ENCODE measurements at regions not wholly inside any gene's neighbourhood (a gene's known extent, or its start where the extent isn't known, plus 50 kb on each side); places are given as distances from the start of the nearest gene placed in this dataset.

DNA sequence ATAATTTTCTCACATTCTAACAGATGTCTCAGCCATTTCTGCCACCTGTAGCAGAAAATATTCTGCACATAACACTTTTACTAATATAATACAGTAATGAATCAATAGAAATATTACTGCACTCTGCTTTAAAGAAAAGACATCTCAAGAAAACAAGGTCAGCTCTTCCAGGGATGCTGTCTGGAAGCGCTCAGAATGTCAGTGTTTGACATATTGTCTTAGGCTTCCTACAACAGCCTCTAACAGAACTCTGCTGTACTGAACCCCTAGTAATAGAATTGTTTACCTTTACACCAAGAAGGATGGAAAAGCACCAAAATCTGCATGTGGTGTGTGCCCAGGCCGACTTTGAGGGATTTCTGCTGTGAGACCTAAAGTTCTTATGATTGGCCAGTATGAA is 61.9 kb upstream of the FSTL1 start:
- TF ChIP-seq, protein P1, sequence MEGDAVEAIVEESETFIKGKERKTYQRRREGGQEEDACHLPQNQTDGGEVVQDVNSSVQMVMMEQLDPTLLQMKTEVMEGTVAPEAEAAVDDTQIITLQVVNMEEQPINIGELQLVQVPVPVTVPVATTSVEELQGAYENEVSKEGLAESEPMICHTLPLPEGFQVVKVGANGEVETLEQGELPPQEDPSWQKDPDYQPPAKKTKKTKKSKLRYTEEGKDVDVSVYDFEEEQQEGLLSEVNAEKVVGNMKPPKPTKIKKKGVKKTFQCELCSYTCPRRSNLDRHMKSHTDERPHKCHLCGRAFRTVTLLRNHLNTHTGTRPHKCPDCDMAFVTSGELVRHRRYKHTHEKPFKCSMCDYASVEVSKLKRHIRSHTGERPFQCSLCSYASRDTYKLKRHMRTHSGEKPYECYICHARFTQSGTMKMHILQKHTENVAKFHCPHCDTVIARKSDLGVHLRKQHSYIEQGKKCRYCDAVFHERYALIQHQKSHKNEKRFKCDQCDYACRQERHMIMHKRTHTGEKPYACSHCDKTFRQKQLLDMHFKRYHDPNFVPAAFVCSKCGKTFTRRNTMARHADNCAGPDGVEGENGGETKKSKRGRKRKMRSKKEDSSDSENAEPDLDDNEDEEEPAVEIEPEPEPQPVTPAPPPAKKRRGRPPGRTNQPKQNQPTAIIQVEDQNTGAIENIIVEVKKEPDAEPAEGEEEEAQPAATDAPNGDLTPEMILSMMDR (conservative IDR thresholded peaks at IDR 0.05): no peak
- no peak for TF ChIP-seq ZFX (IDR thresholded peaks at IDR 0.05)
- no peak overlapping the region for H3K27ac ChIP-seq

DNA sequence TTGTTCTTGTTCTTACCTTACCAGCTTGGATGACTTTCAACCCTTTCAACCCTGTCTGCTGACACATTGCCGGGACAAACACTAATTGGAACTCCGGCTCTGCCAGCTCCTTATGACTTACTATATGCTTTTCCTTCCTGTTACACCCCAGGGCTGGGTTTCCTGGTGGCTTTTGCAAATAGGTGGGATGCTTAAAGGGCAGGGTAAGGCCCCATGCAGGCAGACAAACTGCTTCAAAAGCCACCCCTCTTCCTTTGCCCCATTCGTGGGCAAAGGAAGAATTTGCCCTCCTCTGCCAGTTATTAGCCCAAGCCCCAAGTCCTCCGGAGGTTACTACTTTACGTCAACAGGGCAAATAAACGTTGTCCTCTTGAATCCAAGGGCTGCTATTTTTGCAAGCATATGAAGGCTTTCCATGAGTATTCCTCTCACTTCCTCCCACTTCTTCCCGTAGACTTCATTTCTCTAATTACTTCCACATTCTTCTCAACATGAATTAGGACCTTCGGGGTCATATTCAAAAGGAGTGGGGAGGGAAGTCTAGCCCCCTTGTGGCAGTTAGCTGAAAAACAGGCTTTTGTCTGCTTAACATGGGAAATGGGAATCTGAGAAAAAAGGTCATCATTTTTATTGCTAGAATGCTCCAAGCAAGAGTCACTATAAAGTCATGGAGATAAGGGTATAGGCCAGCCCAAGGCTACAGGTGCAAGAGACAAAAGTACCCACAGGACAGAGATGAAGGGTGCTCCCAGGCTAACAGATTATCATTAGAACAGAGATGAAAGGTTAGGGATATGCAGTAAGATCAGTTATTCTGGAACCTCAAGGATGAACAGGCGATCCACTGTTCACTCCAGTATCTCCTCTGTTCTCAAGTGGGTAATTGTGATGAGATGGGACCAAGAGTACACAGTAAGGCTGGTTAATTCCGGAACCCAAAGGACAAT is 56.3 kb upstream of the FSTL1 start:
- TF ChIP-seq, protein P1 (conservative IDR thresholded peaks at IDR 0.05): peak; percentile 82
- TF ChIP-seq ZFX (IDR thresholded peaks at IDR 0.05): no peak
- H3K27ac ChIP-seq: peak overlapping the region; percentile 61; the same call in 1 of the 2 replicates

DNA sequence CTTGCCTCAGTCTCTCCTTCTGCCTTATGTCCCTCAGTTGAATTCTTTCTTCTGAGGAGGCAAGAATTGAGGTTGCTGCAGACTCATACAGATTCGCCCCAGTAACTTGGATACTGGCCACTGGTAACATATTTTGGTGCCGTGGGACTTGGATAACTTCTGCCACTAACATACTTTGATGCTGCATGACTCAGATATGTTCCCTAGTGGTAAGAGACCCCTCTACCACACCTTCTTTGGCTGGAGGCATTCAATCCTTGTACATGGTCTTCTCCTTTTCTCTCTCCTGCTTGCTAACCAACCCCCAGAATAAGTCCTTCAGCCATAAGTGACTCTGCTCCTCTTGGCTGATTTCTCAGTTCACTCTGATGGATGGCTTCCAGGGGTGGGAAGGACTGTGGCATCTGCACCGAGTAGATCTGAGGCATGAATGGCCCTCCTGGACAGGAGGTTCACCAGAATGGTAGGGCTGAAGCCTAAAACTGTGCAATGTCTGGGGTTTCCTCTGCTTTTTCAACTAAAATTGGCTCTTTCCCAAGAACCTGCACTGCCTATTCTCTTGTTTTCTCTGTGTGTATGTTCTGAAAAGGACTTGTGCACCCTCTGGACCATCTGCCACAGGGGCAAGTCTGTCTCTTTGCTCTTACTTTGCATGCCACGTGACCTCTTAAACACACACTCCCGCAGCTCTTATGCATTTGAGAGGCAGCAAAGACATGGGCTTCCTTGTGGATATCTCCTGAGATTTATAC is 55.5 kb upstream of the FSTL1 start:
- TF ChIP-seq ZFX (IDR thresholded peaks at IDR 0.05): no peak
- TF ChIP-seq, protein P1 (conservative IDR thresholded peaks at IDR 0.05): no peak
- H3K27ac ChIP-seq: peak overlapping the region; percentile 61; the same call in 1 of the 2 replicates

DNA sequence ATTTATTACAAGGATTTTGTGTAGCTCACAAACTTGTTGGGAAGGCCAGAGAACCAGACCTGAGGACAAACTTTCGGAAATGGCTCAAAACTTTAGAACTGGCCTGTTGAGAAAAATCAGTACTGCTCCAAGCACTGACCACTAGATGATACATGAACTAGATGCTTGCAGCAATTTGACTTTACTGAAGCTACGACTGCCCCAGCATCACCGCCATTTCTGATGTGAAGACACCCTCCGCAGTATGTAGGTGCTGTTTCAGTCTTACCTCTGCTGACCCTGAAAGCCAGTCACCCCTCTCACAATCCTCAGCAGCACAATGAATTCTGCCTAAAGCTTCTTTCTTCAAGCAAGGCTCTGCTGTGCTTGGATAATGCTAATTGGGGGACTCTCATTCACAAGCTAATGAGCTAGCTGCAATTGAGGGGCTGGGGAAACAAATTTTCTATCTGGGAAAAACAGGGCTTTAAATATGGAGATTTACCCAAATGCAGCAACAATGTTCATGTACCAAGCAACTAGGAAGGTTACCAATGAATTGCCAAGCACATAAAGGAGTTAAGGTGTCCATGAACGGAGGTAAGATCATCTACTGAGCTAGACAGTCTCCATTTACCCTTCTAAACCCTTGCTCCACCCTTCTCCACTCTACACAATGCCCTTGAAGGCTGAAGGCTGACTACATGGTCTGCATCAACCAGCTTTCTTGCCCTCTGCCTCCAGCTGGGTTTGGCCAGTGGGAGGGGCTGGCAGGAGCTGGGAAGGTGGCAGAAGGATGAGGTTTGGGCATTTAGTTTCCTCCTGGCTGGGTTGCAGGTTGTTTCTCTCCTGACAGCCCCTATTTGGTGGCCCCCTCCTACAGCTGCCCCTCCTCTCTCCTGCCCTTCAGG is 53.2 kb upstream of the FSTL1 start:
- TF ChIP-seq, protein P1 (conservative IDR thresholded peaks at IDR 0.05): no peak
- no peak for TF ChIP-seq ZFX (IDR thresholded peaks at IDR 0.05)

DNA sequence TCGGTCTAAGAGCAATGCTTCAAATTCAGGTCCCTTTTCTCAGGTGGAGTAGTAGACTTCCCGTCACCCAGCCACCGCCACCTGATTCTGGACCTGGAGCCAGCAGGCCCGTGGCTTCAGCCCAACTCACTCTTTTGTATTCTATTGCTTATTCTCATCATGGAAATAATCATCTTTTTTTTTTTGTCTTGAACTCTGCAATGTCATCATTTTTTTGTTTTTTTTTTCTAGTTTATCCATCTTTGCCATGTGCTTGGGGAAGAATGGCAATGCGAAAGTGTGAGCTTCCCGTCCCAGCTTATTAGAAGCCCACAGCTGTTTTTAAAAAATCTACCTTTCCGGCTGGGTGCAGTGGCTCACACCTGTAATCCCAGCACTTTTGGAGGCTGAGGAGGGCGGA is 51.3 kb upstream of the FSTL1 start:
- TF ChIP-seq ZFX (IDR thresholded peaks at IDR 0.05): no peak
- TF ChIP-seq, protein P1 (conservative IDR thresholded peaks at IDR 0.05): no peak
- no peak overlapping the region for H3K27ac ChIP-seq

More for the DNA sequence above, 53.2 kb upstream of the FSTL1 start:
- H3K27ac ChIP-seq: no peak overlapping the region

Data from C4-2B (cell line).